Osteoblast (primary cell): ENCODE measurements at regions not wholly inside any gene's neighbourhood (a gene's known extent, or its start where the extent isn't known, plus 50 kb on each side); places are given as distances from the start of the nearest gene placed in this dataset.

Experiments used
- DNase-seq: peaks from one replicate; pipeline ENCODE4 v3.0.0; 2011; ENCODE audit warnings: low spot score, mixed read lengths; ENCODE audit not compliant: insufficient read length; ENCODE audit errors: missing footprints
- H2AFZ ChIP-seq: 2 replicates; pipeline ENCODE4 v1.6.0; 2011; ENCODE audit warnings: mild to moderate bottlenecking, low read length
- H3K27ac ChIP-seq: 2 replicates; pipeline ENCODE4 v1.5.1; 2011; ENCODE audit warnings: mild to moderate bottlenecking, low read depth, low read length, moderate library complexity
- H3K27me3 ChIP-seq: 2 replicates; pipeline ENCODE4 v1.6.0; 2012; ENCODE audit warnings: mild to moderate bottlenecking, control low read depth, inconsistent platforms, low read length, moderate library complexity; ENCODE audit not compliant: insufficient read depth
- H3K36me3 ChIP-seq: 2 replicates; pipeline ENCODE4 v1.5.1; 2011; ENCODE audit warnings: mild to moderate bottlenecking, low read length, control low read depth, moderate library complexity; ENCODE audit not compliant: insufficient read depth
- H3K4me1 ChIP-seq: 2 replicates; pipeline ENCODE4 v1.5.1; 2011; ENCODE audit warnings: mild to moderate bottlenecking, low read length, control low read depth, moderate library complexity; ENCODE audit not compliant: insufficient read depth
- H3K4me2 ChIP-seq: 2 replicates; pipeline ENCODE4 v1.6.0; 2011; ENCODE audit warnings: mild to moderate bottlenecking, low read length; ENCODE audit not compliant: insufficient read depth
- H3K4me3 ChIP-seq: fragments of 200-600 bp; sonication (generic); 3 replicates; pipeline ENCODE4 v1.5.1; 2012; ENCODE audit warnings: mild to moderate bottlenecking, low read length, inconsistent platforms; ENCODE audit not compliant: insufficient read depth
- H3K79me2 ChIP-seq: 2 replicates; pipeline ENCODE4 v1.6.0; 2012; ENCODE audit warnings: mild to moderate bottlenecking, low read length, control low read depth, inconsistent platforms; ENCODE audit not compliant: insufficient read depth
- H3K9me3 ChIP-seq: 2 replicates; pipeline ENCODE4 v1.5.1; 2011; ENCODE audit warnings: low read depth, low read length, control low read depth
- H4K20me1 ChIP-seq: 2 replicates; pipeline ENCODE4 v1.6.0; 2012; ENCODE audit warnings: mild to moderate bottlenecking, low read length, control low read depth; ENCODE audit not compliant: insufficient read depth
- CTCF ChIP-seq: IDR thresholded peaks from 2 replicates; pipeline ENCODE4 v1.5.1; 2011; ENCODE audit warnings: mild to moderate bottlenecking, low read depth, low read length, moderate library complexity; ENCODE audit errors: extremely low read depth

GRCh38 chr4:35124106-35124505, 1120.2 kb downstream of the ARAP2 start:
- no peak for DNase-seq
- no peak overlapping the region for H3K4me3 ChIP-seq
- no peaks in the 10 kb centered on the region for H3K79me2 ChIP-seq
- no peak overlapping the region for H3K4me2 ChIP-seq
- H3K27ac ChIP-seq: no peak overlapping the region
- no peaks in the 10 kb centered on the region for H4K20me1 ChIP-seq
- no peak for TF ChIP-seq CTCF
- H3K4me1 ChIP-seq: no peaks in the 10 kb centered on the region
- H3K27me3 ChIP-seq: no peaks in the 10 kb centered on the region
- no peak overlapping the region for H2AFZ ChIP-seq
- no peaks in the 10 kb centered on the region for H3K36me3 ChIP-seq
- no peaks in the 10 kb centered on the region for H3K9me3 ChIP-seq

- no peaks in the 10 kb centered on the region for H3K9me3 ChIP-seq
- no peak overlapping the region for H2AFZ ChIP-seq
- no peaks in the 10 kb centered on the region for H3K27me3 ChIP-seq
- no peak for DNase-seq
- no peak overlapping the region for H3K27ac ChIP-seq
- no peaks in the 10 kb centered on the region for H4K20me1 ChIP-seq
- no peaks in the 10 kb centered on the region for H3K4me1 ChIP-seq
- no peaks in the 10 kb centered on the region for H3K36me3 ChIP-seq
- H3K79me2 ChIP-seq: no peaks in the 10 kb centered on the region
- no peak for TF ChIP-seq CTCF
- no peak overlapping the region for H3K4me3 ChIP-seq
- no peak overlapping the region for H3K4me2 ChIP-seq
Observed at GRCh38 chr4:35125995-35126712, 1118.2 kb downstream of the ARAP2 start.

GRCh38 chr4:35138449-35138848, 1105.9 kb downstream of the ARAP2 start:
- no peaks in the 10 kb centered on the region for H3K27me3 ChIP-seq
- no peaks in the 10 kb centered on the region for H3K9me3 ChIP-seq
- no peaks in the 10 kb centered on the region for H3K79me2 ChIP-seq
- H2AFZ ChIP-seq: no peak overlapping the region
- no peak overlapping the region for H3K4me2 ChIP-seq
- TF ChIP-seq CTCF: no peak
- H3K36me3 ChIP-seq: no peaks in the 10 kb centered on the region
- H3K4me3 ChIP-seq: no peak overlapping the region
- H3K4me1 ChIP-seq: no peaks in the 10 kb centered on the region
- no peak overlapping the region for H3K27ac ChIP-seq
- DNase-seq: no peak
- H4K20me1 ChIP-seq: no peaks in the 10 kb centered on the region

- H4K20me1 ChIP-seq: no peaks in the 10 kb centered on the region
- no peaks in the 10 kb centered on the region for H3K36me3 ChIP-seq
- H3K79me2 ChIP-seq: no peaks in the 10 kb centered on the region
- peaks cover 3% of the 10 kb centered on the region for H3K9me3 ChIP-seq
- no peak for DNase-seq
- H2AFZ ChIP-seq: no peak overlapping the region
- no peak overlapping the region for H3K4me2 ChIP-seq
- H3K27me3 ChIP-seq: no peaks in the 10 kb centered on the region
- no peak overlapping the region for H3K27ac ChIP-seq
- no peak for TF ChIP-seq CTCF
- H3K4me1 ChIP-seq: no peaks in the 10 kb centered on the region
- no peak overlapping the region for H3K4me3 ChIP-seq
Observed at GRCh38 chr4:35147761-35148160, 1096.6 kb downstream of the ARAP2 start.
